Activated T-cell treated with anti-CD3 and anti-CD28 coated beads, Interleukin-2, amount 50 U/mL, for 72 hours (primary cell): ENCODE measurements at regions not wholly inside any gene's neighbourhood (a gene's known extent, or its start where the extent isn't known, plus 50 kb on each side); places are given as distances from the start of the nearest gene placed in this dataset.

Experiments
- ATAC-seq, 2 donors: fragments of 150-1000 bp; cut with Tn5 transposase; replicated peaks in 1 of 2; 2 replicates each; pipeline ENCODE4 v1.10.0; 2021; ENCODE audit warnings: moderate library complexity in 2 of 2, mild to moderate bottlenecking in 1 of 2
- DNase-seq, 2 donors: peaks; one replicate each; pipeline ENCODE4 v3.0.0; 2021 to 2022; ENCODE audit warnings: mixed read lengths in 1 of 2
- H3K27ac Mint-ChIP-seq: one replicate; pipeline ENCODE4 v1.8.0; 2022; ENCODE audit warnings: mild to moderate bottlenecking, moderate library complexity, mixed read lengths
- H3K27me3 Mint-ChIP-seq: one replicate; pipeline ENCODE4 v1.8.0; 2022; ENCODE audit warnings: low read depth, mixed read lengths
- H3K36me3 Mint-ChIP-seq, 2 donors: one replicate each; pipeline ENCODE4 v1.8.0; 2022; ENCODE audit warnings: mixed read lengths in 2 of 2, mild to moderate bottlenecking in 1 of 2; ENCODE audit not compliant: insufficient read depth in 2 of 2
- H3K4me1 Mint-ChIP-seq: one replicate; pipeline ENCODE4 v1.8.0; 2022; ENCODE audit warnings: low read depth, mixed read lengths
- H3K4me3 Mint-ChIP-seq, 2 donors: one replicate each; pipeline ENCODE4 v1.8.0; 2022; ENCODE audit warnings: mild to moderate bottlenecking in 2 of 2, mixed read lengths in 2 of 2, moderate library complexity in 2 of 2
- H3K9me3 Mint-ChIP-seq, 2 donors: one replicate each; pipeline ENCODE4 v1.8.0; 2022; ENCODE audit warnings: mixed read lengths in 2 of 2

DNA sequence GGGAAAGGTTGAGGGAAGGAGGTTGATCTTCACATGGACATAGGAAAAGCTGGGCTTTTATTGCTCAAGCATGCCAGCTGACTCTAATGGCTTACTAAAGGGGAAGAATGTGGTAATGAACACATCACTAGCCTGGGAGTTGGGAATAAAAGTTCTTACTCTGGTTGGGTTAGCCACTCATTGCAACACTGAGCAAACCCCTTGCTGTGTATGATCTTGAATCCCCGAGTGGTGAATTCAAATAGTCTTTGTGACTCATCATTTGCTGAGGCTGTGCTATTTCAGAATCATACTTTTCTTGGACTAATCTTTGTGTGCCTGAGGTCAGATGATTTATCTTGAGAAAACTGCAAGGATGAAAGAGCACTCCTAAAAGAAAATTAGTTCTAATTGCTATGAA, 304.1 kb upstream of the ANO5 start:
- Mint-ChIP-seq H3K9me3 (peaks cover 8 to 19% of the 10 kb centered on the region in 2 donors), H3K4me1 (no peaks in the 10 kb centered on the region)

DNA sequence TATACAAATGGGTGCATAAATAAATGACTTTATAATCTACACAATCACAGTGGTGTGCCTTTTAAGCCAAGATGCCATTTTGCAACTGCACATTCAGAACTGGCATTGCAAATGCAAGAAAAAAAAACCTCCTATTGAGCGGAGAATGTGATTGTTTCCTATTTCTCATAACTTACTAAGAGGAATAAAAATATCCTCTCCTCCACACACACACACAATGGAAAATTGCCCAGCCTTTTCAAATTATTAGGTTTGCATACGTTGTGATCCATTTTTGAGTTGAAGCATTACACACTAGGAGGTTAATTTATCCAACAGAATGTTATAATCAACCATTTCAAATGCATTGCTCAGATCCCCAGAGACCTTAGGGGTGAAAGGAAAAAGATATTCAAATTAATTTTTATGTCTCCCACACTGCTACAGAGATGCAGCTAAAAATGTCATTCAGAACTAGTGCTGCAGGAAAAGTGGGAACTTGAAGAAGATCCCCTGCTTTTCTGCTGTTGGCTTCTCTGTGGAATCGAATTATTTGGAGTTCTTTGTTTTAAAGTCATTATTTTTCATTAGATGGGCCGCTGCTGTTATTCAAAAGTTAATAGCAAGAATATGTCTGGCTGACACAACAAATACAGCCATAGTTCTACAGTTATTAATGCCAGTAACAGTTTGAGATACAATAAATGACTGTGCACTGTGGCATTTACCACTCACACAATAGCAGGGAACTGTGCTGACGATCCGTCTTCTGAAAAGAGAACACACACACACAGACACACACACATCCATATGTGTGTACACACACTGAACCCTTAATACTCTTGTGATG, 299.9 kb upstream of the ANO5 start:
- H3K36me3 Mint-ChIP-seq = no peaks in the 10 kb centered on the region
- no peak overlapping the region for H3K27ac Mint-ChIP-seq
- H3K9me3 Mint-ChIP-seq = peaks cover 9 to 10% of the 10 kb centered on the region in 2 donors
- H3K27me3 Mint-ChIP-seq = no peaks in the 10 kb centered on the region
- no peaks in the 10 kb centered on the region for H3K4me1 Mint-ChIP-seq
- H3K4me3 Mint-ChIP-seq = no peak overlapping the region
- ATAC-seq (no peak), DNase-seq (no peak)

More for the DNA sequence above, 304.1 kb upstream of the ANO5 start:
- no peak for ATAC-seq
- Mint-ChIP-seq H3K4me3 (no peak overlapping the region), H3K27me3 (no peaks in the 10 kb centered on the region), H3K27ac (no peak overlapping the region), H3K36me3 (no peaks in the 10 kb centered on the region)
- DNase-seq = no peak

DNA sequence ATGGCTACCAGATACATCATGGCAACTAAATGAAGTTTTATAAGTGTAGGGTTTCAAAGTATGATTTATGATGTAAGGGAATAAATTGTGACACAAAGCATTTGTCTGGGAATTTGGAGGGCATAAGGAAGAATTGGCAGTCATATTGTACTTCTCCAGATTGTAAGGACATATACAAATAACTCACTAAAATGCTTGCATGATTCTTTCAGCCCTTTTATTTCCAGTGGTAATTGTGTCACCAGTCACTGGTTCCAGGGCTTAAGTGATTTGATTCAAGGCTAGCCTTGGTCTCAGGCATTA, 299.4 kb upstream of the ANO5 start:
- Mint-ChIP-seq H3K27ac (no peak overlapping the region), H3K4me3 (no peak overlapping the region), H3K4me1 (no peaks in the 10 kb centered on the region), H3K36me3 (no peaks in the 10 kb centered on the region), H3K27me3 (no peaks in the 10 kb centered on the region), H3K9me3 (peaks cover 9% of the 10 kb centered on the region in 2 donors)
- DNase-seq = no peak
- no peak for ATAC-seq

DNA sequence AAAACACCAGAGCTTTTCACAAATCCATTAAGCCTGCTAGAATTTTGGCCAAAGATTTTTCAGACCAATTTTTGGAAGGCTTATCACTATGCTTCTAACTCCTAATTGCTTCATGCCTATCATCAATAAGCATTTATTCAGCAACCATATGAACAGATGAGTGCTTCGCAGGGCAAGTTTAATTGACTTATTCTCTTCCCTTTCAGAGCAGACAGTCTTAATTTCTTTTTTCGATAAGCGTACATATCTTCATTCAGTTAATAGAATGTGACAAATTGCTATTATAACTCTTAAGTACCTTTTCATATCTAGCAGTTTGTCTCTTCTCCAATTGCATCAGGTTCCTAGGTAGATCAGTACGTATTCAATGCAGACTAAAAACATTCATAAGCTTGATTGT, 298.4 kb upstream of the ANO5 start:
- Mint-ChIP-seq H3K36me3 (no peaks in the 10 kb centered on the region), H3K4me1 (no peaks in the 10 kb centered on the region), H3K27me3 (no peaks in the 10 kb centered on the region), H3K9me3 (peaks cover 9% of the 10 kb centered on the region in 2 donors), H3K4me3 (no peak overlapping the region), H3K27ac (no peak overlapping the region)
- DNase-seq (no peak), ATAC-seq (no peak)

DNA sequence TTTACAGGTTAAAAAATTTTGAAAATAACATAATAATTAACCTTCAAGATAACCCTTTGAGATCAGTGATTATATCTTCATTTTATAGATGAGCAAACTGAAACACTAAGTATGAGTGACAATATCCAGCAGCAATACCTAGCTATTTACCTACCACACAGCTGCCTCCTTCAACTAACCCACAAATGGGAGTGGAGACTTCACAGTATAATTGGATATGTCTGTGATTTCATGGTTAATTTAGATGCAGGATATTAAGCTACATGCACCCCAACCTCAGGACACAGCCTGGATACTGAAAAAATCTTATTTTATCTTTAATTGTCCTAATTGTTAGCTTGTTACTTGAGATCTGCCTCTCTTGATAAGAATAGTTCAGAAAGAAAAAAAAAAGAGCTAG, 297.2 kb upstream of the ANO5 start:
- Mint-ChIP-seq H3K9me3 (peaks cover 5 to 9% of the 10 kb centered on the region in 2 donors), H3K27me3 (no peaks in the 10 kb centered on the region), H3K4me3 (no peak overlapping the region), H3K27ac (no peak overlapping the region), H3K36me3 (no peaks in the 10 kb centered on the region), H3K4me1 (no peaks in the 10 kb centered on the region)
- no peak for ATAC-seq
- DNase-seq = no peak

DNA sequence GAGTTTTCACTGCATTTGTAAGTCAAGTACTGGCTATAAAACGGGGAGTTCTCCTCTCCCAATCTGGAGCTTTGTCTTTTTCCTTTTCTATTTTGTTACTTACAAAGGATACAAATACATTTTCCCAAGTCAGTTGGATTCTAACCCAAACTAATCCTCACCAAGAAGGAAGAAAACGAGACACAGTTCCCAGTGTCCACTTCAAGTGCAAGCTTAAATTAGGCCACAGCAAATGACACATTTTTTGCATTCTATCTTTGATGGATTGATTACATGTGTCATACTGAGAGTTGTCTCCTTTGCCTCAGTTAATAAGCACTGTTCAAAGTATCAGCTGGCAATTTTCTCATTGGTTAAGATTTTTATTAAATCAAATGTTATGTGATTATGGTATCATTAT, 296.7 kb upstream of the ANO5 start:
- H3K36me3 Mint-ChIP-seq = no peaks in the 10 kb centered on the region
- ATAC-seq = no peak
- H3K27ac Mint-ChIP-seq = no peak overlapping the region
- H3K4me3 Mint-ChIP-seq = no peak overlapping the region
- DNase-seq = no peak
- H3K9me3 Mint-ChIP-seq = peaks cover 5 to 9% of the 10 kb centered on the region in 2 donors
- H3K4me1 Mint-ChIP-seq = no peaks in the 10 kb centered on the region
- H3K27me3 Mint-ChIP-seq = no peaks in the 10 kb centered on the region

DNA sequence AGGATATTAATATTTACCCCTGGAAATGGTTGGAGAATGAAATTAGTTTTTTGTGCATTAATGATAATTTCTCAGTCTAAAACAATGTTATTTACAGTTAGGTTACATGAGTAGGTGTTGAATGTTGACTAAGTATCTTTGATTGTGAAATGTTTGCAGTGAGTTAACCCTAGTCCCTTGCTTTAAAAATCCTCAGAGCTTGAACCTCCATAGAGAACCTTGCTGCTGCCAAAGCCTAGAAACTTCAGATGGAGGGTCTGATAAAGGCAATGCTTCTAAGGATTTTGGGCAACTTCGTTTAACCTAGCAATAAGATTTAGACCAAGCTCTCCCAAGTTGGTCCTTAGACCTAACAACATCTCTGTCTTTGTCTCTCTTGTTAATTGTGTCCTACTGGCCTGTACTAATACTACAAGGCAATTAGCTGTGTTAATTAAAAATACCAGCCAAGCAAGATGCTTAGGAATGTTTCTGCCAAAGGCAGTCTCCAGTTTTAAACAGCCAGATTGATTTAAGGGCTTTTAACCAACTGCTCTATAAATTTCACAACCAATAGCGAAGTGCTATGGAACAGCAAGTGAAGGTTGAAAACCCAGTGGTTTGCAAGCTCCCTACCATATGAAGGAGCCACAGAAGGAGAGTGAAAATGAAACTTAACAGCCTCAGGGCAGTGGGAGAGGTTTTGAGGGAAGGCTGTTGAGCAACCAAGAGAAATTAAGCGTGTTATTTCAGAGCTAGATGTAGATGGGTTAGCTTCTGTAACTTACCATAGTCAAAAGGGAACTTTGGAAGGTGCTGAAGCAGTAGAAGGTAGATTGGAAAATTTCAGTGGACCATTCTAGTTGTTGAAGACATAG, 295.9 kb upstream of the ANO5 start:
- no peak overlapping the region for H3K27ac Mint-ChIP-seq
- H3K27me3 Mint-ChIP-seq = no peaks in the 10 kb centered on the region
- DNase-seq (no peak), ATAC-seq (no peak)
- H3K4me1 Mint-ChIP-seq = no peaks in the 10 kb centered on the region
- no peak overlapping the region for H3K4me3 Mint-ChIP-seq
- H3K36me3 Mint-ChIP-seq = no peaks in the 10 kb centered on the region
- peaks cover 5 to 7% of the 10 kb centered on the region in 2 donors for H3K9me3 Mint-ChIP-seq

DNA sequence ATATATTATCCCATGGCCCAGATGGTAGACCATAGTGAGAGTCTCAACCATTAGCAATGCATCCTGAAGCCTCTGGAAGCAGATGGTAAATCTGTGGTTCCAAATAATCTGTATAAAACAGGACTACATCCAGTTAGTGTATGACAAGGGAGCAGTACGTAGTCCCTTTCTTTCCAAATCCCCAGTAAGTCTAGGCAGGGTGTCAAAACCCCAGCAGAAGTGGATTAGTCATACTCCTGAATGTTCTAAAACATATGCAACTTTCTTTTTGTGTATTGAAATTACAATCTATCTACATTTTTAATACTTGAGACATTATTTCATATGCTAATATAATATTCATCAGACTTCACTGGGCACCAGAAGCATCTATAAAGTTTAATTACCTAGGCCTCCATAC, 295.1 kb upstream of the ANO5 start:
- Mint-ChIP-seq H3K9me3 (peaks cover 3 to 4% of the 10 kb centered on the region in 2 donors), H3K36me3 (no peaks in the 10 kb centered on the region), H3K27ac (no peak overlapping the region), H3K4me1 (no peaks in the 10 kb centered on the region), H3K27me3 (no peaks in the 10 kb centered on the region), H3K4me3 (no peak overlapping the region)
- ATAC-seq (no peak), DNase-seq (no peak)

DNA sequence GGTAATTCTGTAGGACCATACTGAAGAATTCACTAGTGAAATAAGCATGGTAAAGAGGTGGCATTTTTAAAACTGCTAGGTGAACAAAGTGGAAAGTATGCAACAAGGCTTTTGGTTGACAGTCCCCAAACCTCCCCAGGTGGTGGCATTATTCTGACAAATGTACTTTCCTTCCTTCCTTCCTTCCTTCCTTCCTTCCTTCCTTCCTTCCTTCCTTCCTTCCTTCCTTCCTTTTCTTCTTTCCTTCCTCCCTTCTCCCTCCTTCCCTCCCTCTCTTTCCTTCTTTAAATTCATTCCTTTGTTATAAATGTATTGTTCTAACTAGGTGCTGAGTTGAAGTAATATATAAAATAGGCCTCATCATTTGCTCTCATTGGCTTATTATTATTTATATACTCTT, 284.7 kb upstream of the ANO5 start:
- H3K27me3 Mint-ChIP-seq = no peaks in the 10 kb centered on the region
- no peak overlapping the region for H3K4me3 Mint-ChIP-seq
- DNase-seq = no peak
- no peak for ATAC-seq
- peaks cover 11 to 18% of the 10 kb centered on the region in 2 donors for H3K9me3 Mint-ChIP-seq
- no peaks in the 10 kb centered on the region for H3K4me1 Mint-ChIP-seq
- H3K36me3 Mint-ChIP-seq = no peaks in the 10 kb centered on the region
- H3K27ac Mint-ChIP-seq = no peak overlapping the region

DNA sequence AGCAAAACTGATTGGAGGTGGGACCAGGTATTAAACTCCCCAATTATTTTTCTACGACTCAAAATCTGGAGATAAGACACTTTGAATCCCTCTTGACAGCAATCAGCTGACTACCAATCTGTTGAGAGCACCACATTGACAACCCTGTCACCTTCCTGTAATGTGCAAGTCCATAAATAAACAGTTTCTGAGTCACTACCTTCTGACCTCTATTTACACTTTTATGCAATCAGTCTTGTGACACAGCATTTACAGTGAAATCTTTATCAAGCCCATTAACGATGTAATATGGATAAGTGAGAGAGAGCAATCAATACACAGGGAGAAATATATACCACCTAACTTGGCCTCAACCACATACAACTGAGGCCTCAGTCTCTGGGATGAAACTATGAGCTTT, 283.7 kb upstream of the ANO5 start:
- H3K4me3 Mint-ChIP-seq = no peak overlapping the region
- DNase-seq (no peak), ATAC-seq (no peak)
- H3K4me1 Mint-ChIP-seq = no peaks in the 10 kb centered on the region
- H3K27ac Mint-ChIP-seq = no peak overlapping the region
- no peaks in the 10 kb centered on the region for H3K36me3 Mint-ChIP-seq
- H3K9me3 Mint-ChIP-seq = peaks cover 11 to 16% of the 10 kb centered on the region in 2 donors
- no peaks in the 10 kb centered on the region for H3K27me3 Mint-ChIP-seq

DNA sequence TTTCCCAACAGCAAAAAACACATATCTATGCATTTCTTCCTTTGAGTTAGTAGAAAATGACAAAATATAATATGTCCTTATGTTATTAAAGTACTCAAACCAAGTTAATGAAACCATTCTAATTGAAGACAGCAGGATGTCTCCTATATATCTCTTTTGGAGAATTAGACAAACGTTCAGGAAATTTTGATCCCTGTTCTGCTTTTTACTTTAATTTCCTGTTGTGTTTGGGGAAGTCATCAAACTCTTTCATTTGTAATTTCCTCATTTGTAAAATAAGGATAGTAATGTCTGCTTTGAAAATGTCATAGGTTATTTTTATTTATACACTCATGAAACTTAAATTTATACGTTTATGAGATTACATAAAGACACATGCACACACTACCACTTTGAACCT, 281.8 kb upstream of the ANO5 start:
- ATAC-seq = no peak
- no peaks in the 10 kb centered on the region for H3K27me3 Mint-ChIP-seq

DNA sequence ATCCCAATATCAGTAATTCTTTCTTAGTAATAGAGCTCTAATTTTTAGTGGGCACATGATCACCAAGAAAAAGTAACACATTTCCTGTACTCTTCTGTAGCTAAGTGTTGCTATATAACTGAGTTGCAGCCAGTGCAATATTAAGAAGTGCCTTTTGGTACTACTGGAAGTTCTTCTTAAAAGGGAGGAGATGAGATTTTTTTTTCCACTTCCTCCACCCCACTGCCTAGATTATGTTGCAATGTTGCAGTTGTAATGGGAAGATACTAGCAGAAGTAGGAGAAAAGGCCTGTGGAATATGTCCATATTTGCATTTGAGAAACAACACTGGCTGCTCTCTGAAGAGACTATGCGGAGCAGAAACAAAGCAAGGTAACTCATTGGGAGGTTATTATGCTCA, 280.6 kb upstream of the ANO5 start:
- ATAC-seq = no peak
- H3K9me3 Mint-ChIP-seq = peaks cover 16 to 20% of the 10 kb centered on the region in 2 donors
- no peaks in the 10 kb centered on the region for H3K27me3 Mint-ChIP-seq
- DNase-seq = no peak
- H3K4me3 Mint-ChIP-seq = no peak overlapping the region
- H3K36me3 Mint-ChIP-seq = peaks cover 0 to 2% of the 10 kb centered on the region in 2 donors
- H3K27ac Mint-ChIP-seq = no peak overlapping the region
- H3K4me1 Mint-ChIP-seq = no peaks in the 10 kb centered on the region

More for the DNA sequence above, 281.8 kb upstream of the ANO5 start:
- DNase-seq = no peak
- no peaks in the 10 kb centered on the region for H3K4me1 Mint-ChIP-seq
- H3K4me3 Mint-ChIP-seq = no peak overlapping the region
- peaks cover 0 to 2% of the 10 kb centered on the region in 2 donors for H3K36me3 Mint-ChIP-seq
- no peak overlapping the region for H3K27ac Mint-ChIP-seq
- peaks cover 16 to 20% of the 10 kb centered on the region in 2 donors for H3K9me3 Mint-ChIP-seq

DNA sequence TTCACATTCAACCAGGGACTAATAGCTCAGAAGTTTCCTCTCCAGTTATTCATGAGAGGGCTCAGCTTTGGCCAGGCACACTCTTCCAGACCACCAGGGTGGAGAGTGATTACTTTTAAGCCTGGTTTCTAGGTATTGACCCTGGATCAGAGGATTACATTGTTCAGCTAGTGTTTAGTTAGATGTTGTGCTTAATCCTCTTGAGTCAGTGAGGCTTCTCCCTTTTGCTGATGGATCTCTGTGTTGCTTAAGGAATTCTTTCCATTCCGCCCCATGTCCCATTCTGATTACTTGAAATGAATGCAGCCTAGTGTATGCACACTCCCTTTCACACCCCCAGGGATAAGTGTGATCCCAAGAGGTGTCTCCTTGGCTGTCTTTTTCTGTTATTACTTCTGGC, 271.7 kb upstream of the ANO5 start:
- Mint-ChIP-seq H3K27ac (no peak overlapping the region), H3K4me1 (no peaks in the 10 kb centered on the region), H3K27me3 (no peaks in the 10 kb centered on the region), H3K4me3 (no peak overlapping the region), H3K9me3 (peaks cover 2% of the 10 kb centered on the region in 2 donors), H3K36me3 (no peaks in the 10 kb centered on the region)
- DNase-seq (no peak), ATAC-seq (no peak)
